HCT116 (cell line): ENCODE measurements at regions not wholly inside any gene's neighbourhood (a gene's known extent, or its start where the extent isn't known, plus 50 kb on each side); places are given as distances from the start of the nearest gene placed in this dataset.

Source experiments
- ATAC-seq: fragments of 200-7000 bp; cut with Tn5 transposase; 2 replicates; pipeline ENCODE4 v1.9.1; 2020; ENCODE audit warnings: mild to moderate bottlenecking, moderate library complexity
- BruUV-seq: library from RNA; stranded (reverse); fragments of 400-500 nt; replicated peaks from 2 replicates; lab custom pipeline; 2021; lab: Mats Ljungman, UMichigan
- CTCF ChIA-PET: fragments of 300-600 bp; sonication (Branson Sonifier 250); formaldehyde crosslinking; loops from one replicate; lab custom pipeline; 2021; ENCODE audit warnings: antibody characterized with exemption; lab: Charles Lee
- POLR2A ChIA-PET: fragments of 300-600, 350-600 bp; sonication (Branson Sonifier 250); formaldehyde crosslinking; loops from one replicate; lab custom pipeline; 2021; ENCODE audit warnings: antibody characterized with exemption; lab: Charles Lee
- RAD21 ChIA-PET, 2 experiments: fragments of 300-600 bp; sonication (Branson Sonifier 250); formaldehyde crosslinking; loops; one replicate each; lab custom pipeline; 2023; ENCODE audit warnings: low total read pairs in 2 of 2; ENCODE audit not compliant: uncharacterized antibody in 2 of 2, unreplicated experiment in 2 of 2, low non-redundant PET in 1 of 2; lab: Charles Lee
- DNase-seq: peaks from one replicate; pipeline ENCODE4 v3.0.0-alpha.2; 2010; ENCODE audit warnings: low read depth, low spot score
- H2AFZ ChIP-seq: fragments of 200-600 bp; shearing (Covaris generic), sonication (generic); 2 replicates; pipeline ENCODE4 v1.6.1; 2017; ENCODE audit warnings: low read depth, mixed run types, mixed read lengths, antibody characterized with exemption, low read length; ENCODE audit not compliant: poor library complexity, severe bottlenecking
- H3K27ac ChIP-seq: 2 replicates; pipeline ENCODE4 v1.5.1; 2012; ENCODE audit warnings: low read depth, low read length
- H3K27me3 ChIP-seq: fragments of 200-600 bp; sonication (generic); 2 replicates; pipeline ENCODE4 v1.6.1; 2016; ENCODE audit warnings: mixed run types, low read length, mixed read lengths; ENCODE audit not compliant: insufficient read depth
- H3K36me3 ChIP-seq, 2 experiments: fragments of 200-500 bp in 1 of 2; fragments of 200-600 bp in 1 of 2; sonication (Bioruptor generic) in 1 of 2; sonication (generic) in 1 of 2; 2 replicates each; pipeline versions ENCODE4 v1.5.1 to v1.6.1; 2014 to 2016; ENCODE audit warnings: low read length in 2 of 2, inconsistent platforms in 1 of 2, mixed read lengths in 1 of 2, mixed run types in 1 of 2; ENCODE audit not compliant: insufficient read depth in 2 of 2, control insufficient read depth in 1 of 2
- H3K4me1 ChIP-seq, 2 experiments: fragments of 200-600 bp in 1 of 2; sonication (generic) in 1 of 2; 2 replicates each; pipeline versions ENCODE4 v1.5.1 to v1.6.1; 2012 to 2017; ENCODE audit warnings: low read length in 2 of 2, inconsistent platforms in 1 of 2, mild to moderate bottlenecking in 1 of 2, mixed read lengths in 1 of 2, mixed run types in 1 of 2, moderate library complexity in 1 of 2; ENCODE audit not compliant: insufficient read depth in 2 of 2, control insufficient read depth in 1 of 2
- H3K4me2 ChIP-seq: fragments of 200-600 bp; sonication (generic); 2 replicates; pipeline ENCODE4 v1.6.1; 2017; ENCODE audit warnings: mixed run types, low read length, mixed read lengths
- H3K4me3 ChIP-seq, 2 experiments: fragments of 200-600 bp in 1 of 2; sonication (generic) in 1 of 2; replicated peaks in 1 of 2; 2 replicates each; pipeline ENCODE4 v1.5.1; 2011 to 2016; ENCODE audit warnings: low read length in 2 of 2, control low read depth in 1 of 2, low read depth in 1 of 2, mild to moderate bottlenecking in 1 of 2, mixed read lengths in 1 of 2, mixed run types in 1 of 2
- H3K79me2 ChIP-seq: fragments of 200-600 bp; sonication (generic); 2 replicates; pipeline ENCODE4 v1.6.1; 2017; ENCODE audit warnings: mild to moderate bottlenecking, mixed run types, low read length, moderate library complexity, mixed read lengths; ENCODE audit not compliant: insufficient read depth
- H3K9ac ChIP-seq: fragments of 200-600 bp; sonication (generic); 2 replicates; pipeline ENCODE4 v1.6.1; 2016; ENCODE audit warnings: low read length, mixed read lengths
- H3K9me2 ChIP-seq: fragments of 200-600 bp; sonication (generic), shearing (Covaris generic); 2 replicates; pipeline ENCODE4 v1.6.1; 2017; ENCODE audit warnings: mixed run types, mild to moderate bottlenecking, moderate library complexity; ENCODE audit not compliant: insufficient read depth
- H3K9me3 ChIP-seq, 2 experiments: fragments of 200-500 bp in 1 of 2; fragments of 200-600 bp in 1 of 2; sonication (Bioruptor generic) in 1 of 2; sonication (generic) in 1 of 2; 2 replicates each; pipeline ENCODE4 v1.6.1; 2014 to 2017; ENCODE audit warnings: low read length in 2 of 2, mixed read lengths in 2 of 2, inconsistent platforms in 1 of 2, low read depth in 1 of 2, mild to moderate bottlenecking in 1 of 2, mixed run types in 1 of 2, moderate library complexity in 1 of 2; ENCODE audit not compliant: control insufficient read depth in 1 of 2, insufficient read depth in 1 of 2
- H4K20me1 ChIP-seq: fragments of 200-600 bp; sonication (generic), shearing (Covaris generic); 2 replicates; pipeline ENCODE4 v1.6.1; 2017; ENCODE audit warnings: mixed run types, mild to moderate bottlenecking, moderate library complexity; ENCODE audit not compliant: insufficient read depth
- CEBPB ChIP-seq: IDR thresholded peaks from 2 replicates; pipeline ENCODE4 v1.6.1; 2012; ENCODE audit warnings: low read depth
- EGR1 ChIP-seq: IDR thresholded peaks from 2 replicates; pipeline ENCODE4 v1.6.1; 2012; ENCODE audit warnings: low read depth
- ELF1 ChIP-seq: IDR thresholded peaks from 2 replicates; pipeline ENCODE4 v1.6.1; 2012; ENCODE audit warnings: low read depth, borderline replicate concordance
- FOSL1 ChIP-seq: IDR thresholded peaks from 2 replicates; pipeline ENCODE4 v1.6.1; 2012; ENCODE audit warnings: low read depth
- JUND ChIP-seq: IDR thresholded peaks from 2 replicates; pipeline ENCODE4 v1.6.1; 2012
- MAX ChIP-seq: IDR thresholded peaks from 2 replicates; pipeline ENCODE4 v1.6.1; 2012
- RAD21 ChIP-seq: IDR thresholded peaks from 2 replicates; pipeline ENCODE4 v1.6.1; 2012; ENCODE audit warnings: low read depth, mild to moderate bottlenecking
- REST ChIP-seq: IDR thresholded peaks from 2 replicates; pipeline ENCODE4 v1.6.1; 2012; ENCODE audit warnings: low read depth
- SIN3A ChIP-seq: IDR thresholded peaks from 2 replicates; pipeline ENCODE4 v1.6.1; 2012; ENCODE audit warnings: low read depth
- SP1 ChIP-seq: IDR thresholded peaks from 2 replicates; pipeline ENCODE4 v1.6.1; 2012; ENCODE audit warnings: low read depth
- TCF7L2 ChIP-seq: IDR thresholded peaks from 2 replicates; pipeline ENCODE4 v1.7.0; 2011; ENCODE audit warnings: borderline replicate concordance, inconsistent platforms; ENCODE audit not compliant: insufficient read depth, insufficient read length; ENCODE audit errors: extremely low read depth
- YY1 ChIP-seq: IDR thresholded peaks from 2 replicates; pipeline ENCODE4 v1.6.1; 2011; ENCODE audit warnings: low read length, low read depth, moderate library complexity, mild to moderate bottlenecking; ENCODE audit not compliant: insufficient replicate concordance; ENCODE audit errors: extremely low read depth
- intact Hi-C: fragments of 100-400 bp; cut with micrococcal nuclease; formaldehyde crosslinking; loops from 2 replicates; pipeline ENCODE4 v1.10.0; 2022
- TF ChIP-seq, protein P1 (sequence below): IDR thresholded peaks from 2 replicates; pipeline ENCODE4 v1.6.1; 2011; ENCODE audit warnings: mild to moderate bottlenecking, low read length, moderate library complexity; ENCODE audit not compliant: insufficient replicate concordance; ENCODE audit errors: extremely low read depth
- TF ChIP-seq, protein P2 (sequence below): IDR thresholded peaks from 2 replicates; pipeline ENCODE4 v1.6.1; 2012

- Histone ChIP-seq H3K27ac (no peak overlapping the region), H3K9me3 (no peaks in the 10 kb centered on the region; a peak in 1 of 4 replicates), H3K4me3 (no peak overlapping the region), H3K27me3 (no peaks in the 10 kb centered on the region), H3K9me2 (no peaks in the 10 kb centered on the region), H3K79me2 (no peaks in the 10 kb centered on the region), H4K20me1 (no peaks in the 10 kb centered on the region), H3K36me3 (no peaks in the 10 kb centered on the region), H3K4me2 (no peak overlapping the region), H3K4me1 (no peaks in the 10 kb centered on the region), H2AFZ (no peak overlapping the region), H3K9ac (no peak overlapping the region)
- POLR2A ChIA-PET = no interaction called here
- intact Hi-C loops = no loop called here
- BruUV-seq = no TSS peak
- DNase-seq (no peak), ATAC-seq (no peak)
- CTCF ChIA-PET = no interaction called here
- RAD21 ChIA-PET = no interaction called here
- TF ChIP-seq SIN3A = no peak
- no peak for TF ChIP-seq FOSL1
- TF ChIP-seq ELF1 = no peak
- TF ChIP-seq RAD21 = no peak
- TF ChIP-seq, protein P1, sequence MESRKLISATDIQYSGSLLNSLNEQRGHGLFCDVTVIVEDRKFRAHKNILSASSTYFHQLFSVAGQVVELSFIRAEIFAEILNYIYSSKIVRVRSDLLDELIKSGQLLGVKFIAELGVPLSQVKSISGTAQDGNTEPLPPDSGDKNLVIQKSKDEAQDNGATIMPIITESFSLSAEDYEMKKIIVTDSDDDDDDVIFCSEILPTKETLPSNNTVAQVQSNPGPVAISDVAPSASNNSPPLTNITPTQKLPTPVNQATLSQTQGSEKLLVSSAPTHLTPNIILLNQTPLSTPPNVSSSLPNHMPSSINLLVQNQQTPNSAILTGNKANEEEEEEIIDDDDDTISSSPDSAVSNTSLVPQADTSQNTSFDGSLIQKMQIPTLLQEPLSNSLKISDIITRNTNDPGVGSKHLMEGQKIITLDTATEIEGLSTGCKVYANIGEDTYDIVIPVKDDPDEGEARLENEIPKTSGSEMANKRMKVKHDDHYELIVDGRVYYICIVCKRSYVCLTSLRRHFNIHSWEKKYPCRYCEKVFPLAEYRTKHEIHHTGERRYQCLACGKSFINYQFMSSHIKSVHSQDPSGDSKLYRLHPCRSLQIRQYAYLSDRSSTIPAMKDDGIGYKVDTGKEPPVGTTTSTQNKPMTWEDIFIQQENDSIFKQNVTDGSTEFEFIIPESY = no peak
- no peak for TF ChIP-seq TCF7L2
- TF ChIP-seq EGR1 = no peak
Observed at GRCh38 chr5:5969942-5970483, 408.3 kb downstream of the MED10 start.

GRCh38 chr5:5968981-5969380 is 409.4 kb downstream of the MED10 start:
- TF ChIP-seq YY1 = no peak
- TF ChIP-seq CEBPB = no peak
- no peak for TF ChIP-seq SP1
- TF ChIP-seq MAX = no peak
- TF ChIP-seq, protein P2, sequence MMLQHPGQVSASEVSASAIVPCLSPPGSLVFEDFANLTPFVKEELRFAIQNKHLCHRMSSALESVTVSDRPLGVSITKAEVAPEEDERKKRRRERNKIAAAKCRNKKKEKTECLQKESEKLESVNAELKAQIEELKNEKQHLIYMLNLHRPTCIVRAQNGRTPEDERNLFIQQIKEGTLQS = no peak
- TF ChIP-seq REST = no peak
- no peak for TF ChIP-seq JUND
- TF ChIP-seq TCF7L2 = no peak
- ATAC-seq (no peak), DNase-seq (no peak)
- Histone ChIP-seq H2AFZ (no peak overlapping the region), H3K9me2 (no peaks in the 10 kb centered on the region), H3K27me3 (no peaks in the 10 kb centered on the region), H3K4me1 (no peaks in the 10 kb centered on the region), H3K9ac (no peak overlapping the region), H3K4me2 (no peak overlapping the region), H4K20me1 (no peaks in the 10 kb centered on the region), H3K9me3 (no peaks in the 10 kb centered on the region; a peak in 1 of 4 replicates), H3K4me3 (no peak overlapping the region), H3K79me2 (no peaks in the 10 kb centered on the region), H3K27ac (no peak overlapping the region), H3K36me3 (no peaks in the 10 kb centered on the region)
- ChIA-PET RAD21 (no interaction called here), POLR2A (no interaction called here), CTCF (no interaction called here)
- intact Hi-C loops = no loop called here
- BruUV-seq = no TSS peak
